ENCODE measurements at regions not wholly inside any gene's neighbourhood (a gene's known extent, or its start where the extent isn't known, plus 50 kb on each side); places are given as distances from the start of the nearest gene placed in this dataset.
A peak's percentile ranks its signal among the peaks of the same experiment; 100 is the strongest.
"Not testable (repeated sequence)": the region's sequence is repeated elsewhere in the genome, so short reads cannot be mapped to it uniquely, and the experiment has no call there.

DNA sequence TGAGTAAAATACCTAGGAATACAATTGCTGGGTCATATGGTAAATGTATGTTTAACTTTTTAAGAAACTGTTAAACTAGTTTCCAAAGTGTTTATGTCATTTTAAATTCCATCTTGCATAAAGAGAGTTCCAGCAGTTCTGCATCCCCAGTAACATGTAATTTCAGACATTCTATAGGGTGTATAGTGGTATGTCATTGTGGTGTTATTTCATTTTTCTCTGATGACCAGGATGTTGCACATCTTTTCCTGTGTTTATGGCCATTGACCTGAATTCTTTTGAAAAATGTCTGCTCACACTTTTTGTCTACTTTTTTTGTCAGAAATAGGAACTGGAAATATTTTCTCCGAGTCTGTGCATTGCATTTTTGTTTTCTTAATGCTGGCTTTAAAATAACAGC lies 128.9 kb downstream of the TMEM200A start:
- DNase-seq (ENCODE audit: low read depth, low spot score), result no peak

DNA sequence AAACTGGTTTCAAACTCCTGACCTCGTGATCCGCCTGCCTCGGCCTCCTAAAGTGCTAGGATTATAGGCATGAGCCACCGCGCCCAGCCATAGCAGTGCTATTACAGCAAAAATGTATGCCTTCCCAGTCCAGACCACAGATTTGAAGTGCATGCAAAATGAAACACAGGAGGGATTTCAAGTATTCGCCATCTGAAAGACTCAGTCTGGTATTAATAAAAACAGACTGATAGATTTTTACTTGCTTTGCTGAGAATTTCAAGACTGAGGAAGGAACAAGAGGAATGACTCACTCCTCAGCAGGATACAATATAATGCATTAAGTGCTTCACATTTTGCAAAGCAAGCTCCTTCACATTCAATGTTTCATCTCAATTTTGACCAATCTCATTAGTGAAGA lies 134.9 kb downstream of the TMEM200A start:
- DNase-seq (ENCODE audit: low read depth, low spot score), result peak; percentile 65

DNA sequence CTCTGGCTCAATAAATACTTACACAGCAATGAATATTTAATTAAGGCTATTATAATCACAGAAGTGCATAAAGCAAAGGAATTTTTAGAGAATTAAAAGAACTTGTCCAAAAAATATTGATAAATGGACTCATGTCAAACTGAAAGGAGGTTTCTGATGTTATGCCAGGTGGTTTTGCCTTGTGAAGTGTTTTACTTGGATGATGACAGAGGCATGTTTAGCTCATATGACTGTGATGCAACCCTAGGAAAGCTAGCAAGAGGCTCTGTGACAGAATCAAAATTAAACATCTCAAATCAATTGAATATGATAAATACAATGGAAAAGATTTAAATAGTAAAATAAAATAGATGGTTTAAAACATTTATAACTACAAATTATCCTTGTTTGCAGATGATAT lies 137.3 kb downstream of the TMEM200A start:
- no peak for DNase-seq (ENCODE audit: low read depth, low spot score)

DNA sequence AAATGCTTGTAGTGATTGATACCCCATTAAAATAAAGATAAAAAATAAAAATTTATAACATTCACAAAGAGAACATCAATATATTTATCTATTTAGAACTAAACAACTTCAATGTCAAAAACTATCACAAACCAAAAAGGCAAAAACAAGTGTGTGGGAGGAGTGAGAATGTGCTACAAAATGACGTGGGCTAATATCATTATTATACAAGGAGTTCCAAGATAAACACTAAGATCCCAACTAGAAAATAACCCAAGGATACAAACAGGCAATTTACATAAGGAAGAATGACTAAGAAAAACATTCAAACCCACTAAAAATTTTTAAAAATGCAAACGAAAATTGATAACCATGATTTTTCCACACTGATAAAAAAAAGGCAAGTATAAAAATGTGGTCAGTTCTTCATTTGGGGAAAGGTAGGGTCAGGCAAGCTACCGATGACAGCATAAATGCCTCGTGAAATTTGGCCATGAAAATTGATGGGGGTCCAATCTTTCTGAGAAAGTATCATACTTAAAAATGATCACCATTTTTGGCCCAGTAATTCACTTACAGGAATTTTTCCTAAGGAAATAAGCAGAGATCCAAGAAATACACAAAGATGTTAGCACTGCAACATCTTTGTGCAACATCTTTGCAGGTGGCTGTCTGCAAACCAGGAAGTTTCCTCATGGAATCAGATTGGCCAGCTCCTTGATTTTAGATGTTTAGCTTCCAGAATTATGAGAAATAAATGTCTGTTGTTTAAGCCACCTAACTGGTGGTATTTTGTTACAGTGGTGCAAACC lies 140.2 kb downstream of the TMEM200A start:
- no peak for DNase-seq (ENCODE audit: low read depth, low spot score)

DNA sequence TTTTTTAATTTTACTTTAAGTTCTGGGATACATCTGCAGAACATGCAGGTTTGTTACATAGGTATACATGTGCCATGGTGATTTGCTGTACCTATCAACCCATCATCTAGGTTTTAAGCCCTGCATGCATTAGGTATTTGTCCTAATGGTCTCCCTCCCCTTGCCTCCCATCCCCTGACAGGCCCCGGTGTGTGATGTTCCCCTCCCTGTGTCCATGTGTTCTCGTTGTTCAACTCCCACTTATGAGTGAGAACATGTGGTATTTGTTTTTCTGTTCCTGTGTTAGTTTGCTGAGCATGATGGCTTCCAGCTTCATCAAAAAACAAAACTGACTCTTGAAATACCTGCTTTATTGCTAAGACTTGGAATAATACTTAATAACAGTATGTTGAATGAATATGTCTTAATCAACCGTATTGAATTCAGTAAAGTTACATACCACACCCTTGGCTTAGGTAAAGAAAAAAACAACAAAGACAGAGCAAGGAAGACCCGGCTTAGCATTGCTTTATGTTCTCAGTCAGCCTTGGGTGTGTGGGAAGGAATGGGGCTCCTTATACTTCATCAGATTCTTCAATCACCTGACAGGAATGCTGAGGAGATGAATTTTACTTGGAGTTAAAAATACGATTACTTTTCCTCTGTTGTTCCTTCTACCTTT lies 141.3 kb downstream of the TMEM200A start:
- not testable (repeated sequence) for DNase-seq (ENCODE audit: low read depth, low spot score)

DNA sequence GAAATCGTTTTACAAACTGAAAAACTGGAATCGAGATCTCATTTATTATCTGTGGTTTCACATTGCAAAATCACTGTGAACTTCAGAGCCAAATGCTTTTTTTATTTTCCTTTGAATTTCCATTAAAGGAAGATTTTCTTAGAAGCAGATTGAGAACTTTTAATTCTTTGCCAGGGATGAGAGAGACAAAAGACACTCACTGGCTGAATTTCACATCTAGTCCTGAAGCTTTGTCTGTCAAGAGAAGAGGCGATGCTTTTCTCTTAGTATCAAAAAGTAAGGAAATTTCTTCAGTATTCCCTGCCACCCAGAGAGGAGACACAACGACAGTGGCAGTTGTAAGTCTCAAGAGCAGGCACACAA lies 141.8 kb downstream of the TMEM200A start:
- DNase-seq (ENCODE audit: low read depth, low spot score), result no peak

DNA sequence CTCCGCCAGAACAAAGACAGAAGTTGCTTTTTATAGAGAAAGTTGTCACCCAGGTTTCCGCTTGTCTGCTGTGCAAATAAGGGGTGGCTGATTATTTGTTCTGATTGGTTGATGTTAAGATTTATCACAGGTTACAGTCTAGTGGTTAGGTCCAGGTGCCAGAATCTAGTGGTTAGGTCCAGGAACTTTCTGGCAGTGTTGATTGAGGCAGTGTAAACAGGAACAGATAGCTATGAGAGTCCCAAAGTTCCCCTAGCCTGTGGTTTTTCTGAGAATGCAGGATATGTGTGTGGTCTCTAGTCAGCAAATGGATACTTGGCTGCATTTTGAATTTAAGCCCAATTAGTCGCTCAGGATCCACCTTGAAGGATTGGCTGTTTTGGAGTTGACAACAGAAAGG lies 148.0 kb downstream of the TMEM200A start:
- DNase-seq (ENCODE audit: low read depth, low spot score), result no peak

DNA sequence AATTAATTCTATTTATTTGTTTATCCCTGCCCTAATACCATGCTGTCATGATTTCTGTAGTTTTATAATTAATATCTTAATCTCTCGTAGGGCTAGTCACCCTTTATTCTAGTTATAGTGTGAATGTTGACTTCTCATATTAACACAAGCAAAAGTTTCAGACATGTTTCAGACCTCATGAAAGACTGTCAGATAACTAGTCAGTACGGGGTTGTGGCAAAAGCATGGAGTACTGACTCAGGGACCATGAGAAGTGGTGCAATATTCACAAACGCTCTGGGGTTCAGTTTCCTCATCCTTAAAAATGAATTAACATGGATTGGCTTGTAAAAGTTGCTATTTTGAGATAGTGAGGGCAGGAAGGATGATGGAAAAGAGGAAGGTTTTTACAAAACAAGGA lies 148.9 kb downstream of the TMEM200A start:
- no peak for DNase-seq (ENCODE audit: low read depth, low spot score)

DNA sequence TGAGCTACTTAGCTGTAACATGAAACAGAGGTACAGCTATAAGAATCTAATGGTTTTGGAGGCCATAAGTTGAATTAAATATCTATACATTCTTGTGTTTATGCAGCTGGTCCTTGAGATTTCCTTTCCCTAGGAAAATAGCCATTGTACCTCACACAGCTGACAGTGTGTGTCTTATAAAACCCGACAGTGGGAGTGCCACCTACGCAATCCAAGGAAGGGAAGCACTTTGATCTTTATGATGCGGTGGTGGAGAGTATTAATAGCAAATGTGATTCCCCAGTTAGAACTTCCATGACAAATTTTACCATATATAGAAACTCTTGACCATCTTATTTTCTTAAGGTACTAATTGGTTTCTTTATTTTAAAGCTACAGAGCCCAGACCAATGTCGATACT lies 149.5 kb downstream of the TMEM200A start:
- DNase-seq (ENCODE audit: low read depth, low spot score), result no peak

DNA sequence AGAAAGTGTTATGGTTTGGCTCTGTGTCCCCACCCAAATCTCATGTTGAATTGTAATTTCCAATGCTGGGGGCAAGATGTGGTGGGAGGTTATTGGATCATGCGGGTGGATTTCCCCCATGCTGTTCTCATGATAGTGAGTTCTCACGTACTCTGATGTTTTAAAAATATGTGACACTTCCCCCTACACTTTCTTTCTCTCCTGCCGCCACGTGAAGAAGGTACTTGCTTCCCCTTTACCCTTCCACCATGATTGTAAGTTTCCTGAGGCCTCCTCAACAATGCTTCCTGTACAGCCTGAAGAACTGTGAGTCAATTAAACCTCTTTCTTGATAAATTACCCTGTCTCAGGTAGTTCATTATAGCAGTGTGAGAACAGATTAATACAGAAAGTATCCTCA lies 150.8 kb downstream of the TMEM200A start:
- no peak for DNase-seq (ENCODE audit: low read depth, low spot score)

DNA sequence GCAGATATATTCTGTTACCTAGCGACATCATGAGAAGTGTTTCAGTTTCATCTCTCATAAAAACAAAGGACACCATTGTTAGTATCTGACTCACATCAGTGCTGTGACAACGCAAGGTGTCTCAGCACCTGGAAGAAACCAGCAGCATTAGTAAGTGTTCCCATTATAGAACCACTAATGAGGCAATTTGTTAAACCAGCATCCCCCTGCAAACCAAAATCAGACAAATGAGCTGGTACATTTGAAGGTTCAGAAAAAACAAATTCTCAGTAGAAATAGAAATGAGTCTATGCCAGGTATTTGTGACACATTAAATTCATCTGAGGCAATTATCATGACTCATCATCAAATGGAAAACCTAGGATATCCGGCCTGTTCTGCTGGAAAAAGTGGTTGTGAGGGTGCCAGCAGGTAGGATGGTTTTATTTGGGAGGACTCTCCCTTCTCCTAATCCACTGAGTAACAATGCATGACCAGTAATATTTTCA lies 151.7 kb downstream of the TMEM200A start:
- DNase-seq (ENCODE audit: low read depth, low spot score), result no peak

DNA sequence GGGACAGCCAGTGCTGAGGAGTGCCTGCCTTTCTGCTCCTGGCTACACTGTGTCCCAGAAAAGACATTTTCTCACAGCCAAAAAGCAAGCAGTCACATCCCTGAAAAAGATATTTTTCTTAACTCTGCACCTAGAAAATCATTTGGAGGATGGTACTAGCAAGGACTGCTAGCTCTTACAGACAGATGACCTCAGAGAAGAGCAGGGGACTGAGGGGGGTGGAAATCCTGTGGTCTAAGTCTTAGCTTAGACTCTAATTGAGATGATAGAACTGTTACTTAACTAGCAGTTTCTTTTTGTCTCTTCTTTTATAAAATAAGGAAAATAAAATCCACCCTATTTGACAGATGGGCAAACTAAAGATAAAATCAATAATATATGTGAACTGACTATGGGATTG lies 152.8 kb downstream of the TMEM200A start:
- DNase-seq (ENCODE audit: low read depth, low spot score), result no peak

DNA sequence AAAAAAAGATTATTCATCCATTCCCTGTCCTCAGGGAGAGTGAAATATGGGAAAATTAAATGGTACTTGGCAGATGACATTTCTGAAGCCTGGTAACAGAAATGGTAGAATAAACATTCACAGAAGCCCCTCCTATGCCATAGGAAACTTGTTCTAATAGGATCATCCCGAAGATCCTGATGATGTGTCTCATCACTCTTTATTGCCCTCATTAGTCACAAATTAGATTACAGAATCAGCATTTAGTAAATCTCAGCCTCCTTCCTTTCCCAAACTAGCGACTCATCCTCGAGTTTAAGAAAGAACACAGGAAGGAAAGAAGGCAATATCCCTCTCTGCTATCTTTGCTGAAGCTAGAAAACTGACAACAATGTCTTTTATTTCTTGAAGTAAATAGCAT lies 154.4 kb downstream of the TMEM200A start:
- no peak for DNase-seq (ENCODE audit: low read depth, low spot score)

DNA sequence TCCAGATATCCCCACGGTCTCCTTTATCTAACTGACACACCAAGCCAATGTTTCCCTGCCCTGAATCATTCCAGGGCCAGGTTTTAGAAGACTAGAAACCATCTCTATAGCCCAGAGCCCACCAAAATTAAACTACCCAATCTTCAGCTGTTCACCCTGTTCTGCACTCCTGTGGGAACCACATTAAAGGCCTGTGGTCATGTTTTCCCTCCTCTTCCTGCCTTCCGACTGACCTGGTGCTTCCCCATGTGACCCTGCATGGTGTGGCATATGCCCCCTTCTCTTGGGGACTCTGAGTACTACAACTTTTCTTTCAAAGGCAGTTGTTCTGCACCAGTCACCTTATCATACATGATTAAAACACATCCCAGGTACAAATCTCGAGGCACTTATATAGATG lies 155.0 kb downstream of the TMEM200A start:
- DNase-seq (ENCODE audit: low read depth, low spot score), result no peak

DNA sequence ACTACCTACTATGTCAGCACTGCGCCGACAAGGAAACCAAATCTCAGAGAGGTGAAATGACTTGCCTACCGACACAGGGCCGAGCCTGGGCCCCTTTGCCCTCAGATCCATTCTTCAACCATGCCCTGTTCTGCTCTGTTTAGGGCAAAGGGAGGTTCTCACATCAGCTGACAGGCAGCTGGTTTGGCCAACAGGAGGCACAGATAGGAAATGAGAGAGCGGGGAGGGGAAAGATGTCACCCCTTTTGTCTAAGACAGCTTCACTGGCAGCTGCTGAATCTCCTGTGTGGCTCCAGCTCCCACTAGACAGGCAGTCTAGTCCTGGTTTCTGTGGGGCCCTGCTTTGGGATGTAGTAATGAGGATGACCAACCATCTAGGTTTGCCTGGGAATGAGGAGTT lies 158.7 kb downstream of the TMEM200A start:
- DNase-seq (ENCODE audit: low read depth, low spot score), result no peak

DNA sequence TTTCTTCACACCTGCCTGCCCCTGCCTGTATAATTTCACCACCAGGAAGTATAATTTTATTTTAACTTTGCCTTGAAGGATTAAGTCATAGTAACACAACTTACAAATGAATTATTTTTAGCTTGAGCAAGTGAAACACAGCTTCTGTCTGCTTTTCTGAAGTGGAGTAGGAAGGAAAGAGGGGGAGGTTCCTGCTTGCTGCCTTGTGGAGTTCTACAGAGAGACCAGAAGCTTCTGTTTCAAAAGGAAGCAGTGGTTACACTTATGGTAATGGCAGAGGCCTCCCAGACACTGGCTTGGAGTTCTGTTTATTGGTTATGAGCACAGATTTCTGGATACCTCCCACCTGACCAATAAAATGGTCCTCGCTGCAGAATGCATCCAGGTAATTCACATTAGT lies 159.6 kb downstream of the TMEM200A start:
- DNase-seq (ENCODE audit: low read depth, low spot score), result no peak

DNA sequence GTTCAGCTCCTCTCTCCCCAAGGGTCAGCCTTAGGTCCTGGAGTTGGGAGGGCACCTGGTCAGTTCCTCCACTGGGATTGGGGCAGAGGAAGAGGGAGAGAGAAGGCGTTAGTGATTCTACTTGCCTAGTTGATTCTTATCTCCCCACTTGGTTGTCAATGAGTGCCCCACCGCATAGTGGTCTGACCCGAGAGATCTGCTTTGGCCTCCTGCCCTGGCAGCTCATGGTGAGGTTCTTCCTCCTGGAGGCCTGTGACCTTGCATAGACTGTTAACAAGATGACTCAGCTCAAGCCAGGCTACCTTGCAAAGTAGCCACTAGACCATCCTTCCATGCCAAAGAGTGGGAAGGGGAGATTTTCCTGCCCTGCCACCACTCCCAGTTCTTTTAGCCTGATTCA lies 160.6 kb downstream of the TMEM200A start:
- DNase-seq (ENCODE audit: low read depth, low spot score), result no peak

DNA sequence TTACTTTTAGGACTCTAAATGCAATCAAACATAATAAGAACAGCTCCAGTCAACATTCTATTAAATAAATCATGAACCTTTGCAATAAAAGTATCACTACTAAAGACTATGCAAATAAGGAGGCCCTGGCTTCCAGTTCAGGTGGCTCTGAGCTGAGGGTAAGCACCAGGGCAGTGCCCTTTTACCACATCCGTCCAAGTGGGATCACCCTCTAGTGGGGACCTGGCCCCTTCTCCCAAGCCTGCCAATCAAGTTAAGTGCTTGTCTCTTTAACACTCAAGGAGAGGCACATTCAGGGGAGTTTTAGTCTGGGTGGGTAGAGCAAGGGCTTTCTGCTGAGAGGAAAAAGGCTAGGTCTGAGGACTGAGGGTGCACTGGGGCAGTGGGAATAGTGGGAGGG lies 161.4 kb downstream of the TMEM200A start:
- no peak for DNase-seq (ENCODE audit: low read depth, low spot score)

DNA sequence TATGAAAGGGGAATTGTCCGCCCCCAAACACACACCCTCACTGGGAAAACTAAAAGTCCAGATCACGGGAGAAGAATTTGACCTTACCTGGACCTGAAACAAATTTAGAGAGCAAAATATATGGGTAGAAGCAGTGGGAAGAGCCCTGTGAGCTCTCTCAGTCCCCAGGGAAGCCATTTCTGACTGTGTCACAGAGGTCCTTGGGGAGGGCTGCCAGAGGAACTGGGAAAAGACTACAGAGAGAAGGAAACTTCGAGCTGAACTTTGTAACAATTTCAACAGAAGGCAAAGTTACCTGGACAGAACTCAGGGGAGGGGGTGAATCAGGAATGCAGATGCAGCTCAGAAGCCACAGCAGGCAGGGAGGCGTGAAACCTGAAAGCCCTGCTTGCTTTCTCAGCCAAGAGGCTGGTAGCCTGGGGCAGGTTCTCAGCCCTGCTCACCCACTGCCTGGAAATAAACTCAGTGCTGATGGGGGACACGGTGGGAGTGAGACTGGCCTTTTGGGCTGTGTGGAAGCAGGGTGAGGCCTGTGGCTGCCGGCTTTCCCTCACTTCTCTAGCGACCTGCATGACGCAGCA lies 163.8 kb downstream of the TMEM200A start:
- no peak for DNase-seq (ENCODE audit: low read depth, low spot score)

DNA sequence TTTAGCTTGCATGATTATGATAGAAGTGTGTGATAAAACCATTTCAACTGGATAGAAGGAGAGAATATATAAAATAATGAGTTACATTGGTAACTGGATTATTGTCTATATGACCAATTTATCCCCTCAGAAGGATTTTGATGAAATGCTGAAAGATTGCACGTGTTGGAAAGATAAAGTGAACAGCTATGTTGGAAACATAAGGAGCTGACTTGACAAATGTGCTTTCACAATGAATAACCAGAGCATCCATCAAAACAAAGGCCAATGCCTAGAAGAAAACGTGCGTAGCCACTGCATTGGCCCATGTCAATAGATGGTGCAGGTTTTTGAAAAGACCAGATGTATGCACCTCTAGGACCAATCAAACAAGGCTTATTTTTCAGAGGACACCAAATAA lies 168.8 kb downstream of the TMEM200A start:
- DNase-seq (ENCODE audit: low read depth, low spot score), result no peak

DNA sequence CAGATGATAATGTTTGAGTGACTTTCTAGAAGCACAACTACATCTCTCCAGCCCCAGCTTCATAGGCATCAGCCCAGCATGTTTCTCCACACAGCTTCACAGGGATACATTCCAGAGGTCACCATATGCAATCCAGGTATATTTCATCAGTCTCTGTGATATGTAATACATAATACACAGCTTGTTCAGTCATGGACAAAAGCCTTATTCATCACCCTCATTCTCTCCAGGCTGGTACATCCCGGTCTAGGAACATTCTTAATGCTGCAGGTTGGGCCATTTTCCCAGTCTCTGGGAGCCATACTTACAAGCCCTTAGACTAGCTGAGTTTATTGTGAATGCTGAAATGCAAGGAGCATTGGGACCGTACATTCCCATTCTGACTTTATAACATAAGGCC lies 169.4 kb downstream of the TMEM200A start:
- no peak for DNase-seq (ENCODE audit: low read depth, low spot score)

DNA sequence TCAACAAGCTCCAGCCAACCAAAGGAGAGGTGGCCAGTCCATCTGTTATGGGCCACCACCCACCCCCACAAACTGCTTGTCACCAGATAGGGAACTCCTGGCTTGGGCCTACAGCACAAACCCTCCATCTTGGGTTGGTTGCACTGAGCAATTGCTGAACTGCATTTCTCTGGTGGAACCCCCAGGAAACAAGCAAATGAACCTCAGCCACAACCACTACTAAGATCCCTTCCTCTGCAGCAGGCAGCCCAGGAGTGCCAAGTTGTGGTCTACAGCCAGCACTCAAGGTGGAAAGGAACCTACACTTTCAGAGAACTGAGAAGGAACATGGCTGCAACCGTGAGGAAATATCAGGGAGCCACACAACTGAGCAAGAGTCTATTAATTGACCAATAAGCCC lies 171.6 kb downstream of the TMEM200A start:
- DNase-seq (ENCODE audit: low read depth, low spot score), result no peak

DNA sequence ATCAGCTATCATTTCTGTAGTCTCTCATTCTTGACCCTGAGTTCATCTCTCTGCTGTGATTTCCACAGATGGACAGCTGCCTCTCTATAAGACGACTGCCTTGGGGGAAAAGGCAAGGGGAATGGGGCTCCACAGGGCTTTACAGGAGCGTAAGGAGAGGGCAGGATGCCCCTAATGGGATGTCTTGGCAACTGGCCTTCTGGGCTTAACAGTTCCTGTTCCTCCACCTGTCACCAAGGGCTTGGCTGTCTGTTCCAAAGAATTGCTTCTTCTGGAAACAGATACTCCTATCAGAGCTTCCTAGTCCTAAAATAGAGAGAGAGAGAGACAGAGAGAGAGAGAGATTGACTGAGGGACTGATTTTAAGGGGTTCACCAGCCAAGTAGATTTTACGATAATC lies 181.9 kb downstream of the TMEM200A start:
- no peak for DNase-seq (ENCODE audit: low read depth, low spot score)

Data from brain pericyte (primary cell).